GM12865 (cell line): ENCODE measurements at regions not wholly inside any gene's neighbourhood (a gene's known extent, or its start where the extent isn't known, plus 50 kb on each side); places are given as distances from the start of the nearest gene placed in this dataset.

Source experiments
- DNase-seq: peaks from one replicate; pipeline ENCODE4 v3.0.0; 2010; ENCODE audit warnings: low read depth
- H3K4me3 ChIP-seq: 2 replicates; pipeline ENCODE4 v1.5.1; 2011; ENCODE audit warnings: mild to moderate bottlenecking, low read depth, low read length, control low read depth
- TF ChIP-seq, protein P1 (sequence below): IDR thresholded peaks from 2 replicates; pipeline ENCODE4 v1.5.1; 2011; ENCODE audit warnings: low read length, control low read depth, low read depth, inconsistent platforms; ENCODE audit not compliant: insufficient read depth; ENCODE audit errors: missing control alignments

DNA sequence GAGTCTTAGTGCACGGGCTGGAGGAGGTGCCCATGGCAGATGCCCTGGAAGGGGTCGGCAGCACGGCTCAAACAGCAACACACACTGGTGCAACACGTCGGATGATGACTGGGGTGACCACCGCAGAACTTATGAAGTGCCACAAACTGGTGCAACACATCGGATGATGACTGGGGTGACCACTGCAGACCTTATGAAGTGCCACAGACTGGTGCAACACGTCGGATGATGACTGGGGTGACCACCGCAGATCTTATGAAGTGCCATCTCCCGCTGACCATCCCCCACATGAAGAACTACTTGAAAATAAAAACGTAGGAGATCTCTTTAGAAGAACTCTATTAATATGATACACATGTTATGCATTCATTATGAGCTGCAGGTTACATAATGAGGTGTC lies 218.3 kb downstream of the TBXT start:
- no peak for DNase-seq
- TF ChIP-seq, protein P1, sequence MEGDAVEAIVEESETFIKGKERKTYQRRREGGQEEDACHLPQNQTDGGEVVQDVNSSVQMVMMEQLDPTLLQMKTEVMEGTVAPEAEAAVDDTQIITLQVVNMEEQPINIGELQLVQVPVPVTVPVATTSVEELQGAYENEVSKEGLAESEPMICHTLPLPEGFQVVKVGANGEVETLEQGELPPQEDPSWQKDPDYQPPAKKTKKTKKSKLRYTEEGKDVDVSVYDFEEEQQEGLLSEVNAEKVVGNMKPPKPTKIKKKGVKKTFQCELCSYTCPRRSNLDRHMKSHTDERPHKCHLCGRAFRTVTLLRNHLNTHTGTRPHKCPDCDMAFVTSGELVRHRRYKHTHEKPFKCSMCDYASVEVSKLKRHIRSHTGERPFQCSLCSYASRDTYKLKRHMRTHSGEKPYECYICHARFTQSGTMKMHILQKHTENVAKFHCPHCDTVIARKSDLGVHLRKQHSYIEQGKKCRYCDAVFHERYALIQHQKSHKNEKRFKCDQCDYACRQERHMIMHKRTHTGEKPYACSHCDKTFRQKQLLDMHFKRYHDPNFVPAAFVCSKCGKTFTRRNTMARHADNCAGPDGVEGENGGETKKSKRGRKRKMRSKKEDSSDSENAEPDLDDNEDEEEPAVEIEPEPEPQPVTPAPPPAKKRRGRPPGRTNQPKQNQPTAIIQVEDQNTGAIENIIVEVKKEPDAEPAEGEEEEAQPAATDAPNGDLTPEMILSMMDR = no peak

DNA sequence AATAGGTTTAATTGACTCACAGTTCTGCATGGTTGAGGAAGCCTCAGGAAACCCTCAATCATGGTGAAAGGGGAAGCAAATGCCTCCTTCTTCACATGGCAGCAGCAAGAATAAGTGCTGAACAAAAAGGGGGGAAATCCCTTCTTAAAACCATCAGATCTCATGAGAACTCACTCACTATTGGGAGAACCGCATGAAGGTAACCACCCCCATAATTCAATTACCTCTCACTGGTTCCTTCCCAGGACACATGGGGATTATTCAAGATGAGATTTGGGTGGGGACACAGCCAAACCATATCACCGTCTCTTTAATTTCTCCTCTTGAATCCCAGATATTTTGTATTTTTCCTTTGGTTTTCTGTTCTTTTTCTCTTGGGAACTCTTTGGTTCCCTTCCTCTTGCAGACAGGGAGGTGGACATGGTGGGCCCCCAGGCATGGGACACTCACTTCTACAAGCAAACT lies 223.6 kb downstream of the TBXT start:
- DNase-seq = no peak
- TF ChIP-seq, protein P1 = no peak
- no peak overlapping the region for H3K4me3 ChIP-seq

More for the DNA sequence above, 218.3 kb downstream of the TBXT start:
- no peak overlapping the region for H3K4me3 ChIP-seq

DNA sequence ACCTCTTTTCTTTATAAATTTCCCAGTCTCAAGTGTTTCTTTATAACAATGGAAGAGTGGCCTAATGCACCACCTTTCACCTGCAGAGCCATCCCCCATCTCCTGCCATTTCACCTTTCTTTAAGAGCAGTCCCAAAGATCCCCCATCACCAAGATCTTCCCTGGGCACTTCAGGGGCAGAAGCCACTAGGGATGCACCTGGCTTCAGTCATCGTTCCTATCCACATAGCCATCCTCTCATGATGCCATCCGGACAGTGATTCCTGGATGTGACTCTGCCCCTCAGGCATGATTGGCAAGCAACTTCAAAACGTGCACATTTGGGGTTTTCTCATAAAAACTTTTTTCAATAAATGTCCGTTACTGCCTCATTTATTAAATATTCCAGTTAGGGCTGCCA lies 225.9 kb downstream of the TBXT start:
- no peak overlapping the region for H3K4me3 ChIP-seq
- DNase-seq = no peak
- TF ChIP-seq, protein P1 = no peak

DNA sequence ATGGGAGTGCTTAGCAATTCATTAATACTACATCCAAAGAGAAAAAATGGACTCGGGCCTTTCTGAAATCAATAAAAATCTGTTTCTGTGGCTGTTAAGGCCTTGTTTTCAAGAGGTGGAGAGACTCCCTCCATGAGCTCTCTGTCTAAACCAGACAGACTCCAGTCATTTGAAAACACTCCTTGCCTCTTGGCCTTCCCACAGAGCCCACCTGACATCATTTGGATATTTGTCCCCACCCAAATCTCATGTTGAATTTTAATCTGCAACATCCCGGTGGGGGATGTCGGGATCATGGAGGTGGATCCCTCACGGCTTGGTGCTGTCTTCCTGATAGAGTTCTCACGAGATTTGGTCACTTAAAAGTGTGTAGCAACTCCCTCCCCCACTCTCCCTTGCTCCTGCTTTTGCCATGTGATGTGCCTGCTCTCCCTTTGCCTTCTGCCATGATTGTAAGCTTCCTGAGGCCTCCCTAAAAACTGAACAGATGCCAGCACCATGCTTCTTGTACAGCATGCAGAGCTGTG lies 226.3 kb downstream of the TBXT start:
- TF ChIP-seq, protein P1 = no peak
- no peak for DNase-seq
- no peak overlapping the region for H3K4me3 ChIP-seq

DNA sequence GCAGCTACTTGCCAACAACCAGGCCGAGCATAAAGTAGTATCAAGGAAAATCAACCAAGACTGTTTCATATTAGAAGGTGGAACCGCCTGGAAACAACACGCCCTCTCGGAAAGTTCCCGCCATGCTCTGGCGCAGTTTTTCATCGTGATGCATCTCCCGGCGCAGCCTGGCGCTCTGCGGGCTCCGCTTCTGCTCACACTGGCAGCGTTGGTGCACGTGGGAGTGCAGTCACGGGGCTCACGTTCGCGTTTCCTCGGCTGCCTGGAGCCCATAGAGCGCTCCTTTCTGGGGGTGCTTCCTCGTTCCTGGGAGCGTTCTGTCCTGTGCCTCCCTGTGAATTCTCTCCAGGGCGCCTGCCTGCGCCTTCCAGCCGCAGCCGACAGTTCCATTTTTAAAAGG lies 227.3 kb downstream of the TBXT start:
- no peak for DNase-seq
- TF ChIP-seq, protein P1 = no peak
- no peak overlapping the region for H3K4me3 ChIP-seq

DNA sequence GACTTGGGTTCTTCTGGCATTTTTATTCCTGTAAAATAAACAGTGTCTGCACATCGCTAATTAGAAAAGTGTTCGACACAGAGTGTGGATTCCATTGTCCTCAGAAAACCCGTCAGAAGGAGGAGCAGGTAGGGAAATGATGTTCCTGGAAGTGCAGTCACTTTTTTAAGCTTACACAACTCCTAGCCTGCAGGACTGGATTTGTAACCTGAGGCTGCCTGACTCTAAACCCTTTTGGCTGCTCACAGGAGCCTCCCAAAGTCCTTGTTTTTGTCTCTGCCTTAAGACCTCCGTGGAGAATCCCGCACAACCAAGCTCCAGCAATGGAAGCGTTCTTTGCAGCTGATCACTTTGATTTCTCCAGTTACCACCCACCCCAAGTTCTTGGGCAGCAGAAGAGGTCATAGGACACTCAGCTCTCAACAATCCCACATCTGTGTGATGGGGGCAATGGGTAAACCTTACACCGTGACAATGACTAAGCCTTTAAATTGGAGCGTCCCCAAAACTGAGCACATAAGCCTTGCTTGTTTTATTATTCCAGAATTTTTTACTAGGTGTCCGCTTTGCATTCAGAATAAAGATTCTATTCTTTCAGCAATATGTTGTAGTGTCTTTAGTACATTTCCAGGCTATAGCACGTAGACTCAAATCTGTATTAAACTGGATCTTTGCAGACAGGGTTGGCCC lies 227.9 kb downstream of the TBXT start:
- no peak for DNase-seq
- H3K4me3 ChIP-seq = no peak overlapping the region
- TF ChIP-seq, protein P1 = no peak

DNA sequence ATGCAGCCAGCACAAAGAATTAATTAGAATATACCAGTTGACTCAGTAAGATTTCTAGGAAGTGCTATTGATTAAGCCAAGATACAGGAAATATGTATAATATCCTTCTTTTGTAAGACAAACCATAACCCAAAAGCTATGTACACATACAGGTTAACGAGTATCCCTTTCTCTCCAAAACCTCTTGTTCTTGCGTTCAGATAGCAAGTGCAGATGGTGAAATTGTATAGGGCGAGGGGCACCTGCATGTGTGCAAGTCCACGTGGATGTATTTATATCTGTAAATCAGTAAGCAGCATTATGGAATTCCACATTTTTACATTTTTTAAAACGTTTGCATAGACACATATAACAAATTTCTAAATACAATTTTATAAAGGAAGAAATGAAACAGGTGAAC lies 228.6 kb downstream of the TBXT start:
- no peak overlapping the region for H3K4me3 ChIP-seq
- TF ChIP-seq, protein P1 = no peak
- DNase-seq = no peak
